ENCODE measurements at regions not wholly inside any gene's neighbourhood (a gene's known extent, or its start where the extent isn't known, plus 50 kb on each side); places are given as distances from the start of the nearest gene placed in this dataset.

- Mint-ChIP-seq H3K4me3 (no peak overlapping the region), H3K36me3 (ENCODE audit: low read depth) (no peaks in the 10 kb centered on the region), H3K4me1 (ENCODE audit: low read depth) (no peaks in the 10 kb centered on the region), H3K27me3 (peaks cover 39% of the 10 kb centered on the region), H3K27ac (no peak overlapping the region), H3K9me3 (no peaks in the 10 kb centered on the region)
- POLR2A ChIA-PET = no interaction called here
- Histone ChIP-seq H3K4me1 (ENCODE audit: insufficient read depth, low read length) (no peaks in the 10 kb centered on the region), H3K27ac (ENCODE audit: low read depth in 1 of 2, low read length in 2 of 2) (no peak overlapping the region), H3K36me3 (ENCODE audit: insufficient read depth, low read length) (no peaks in the 10 kb centered on the region), H3K27me3 (ENCODE audit: control insufficient read depth in 1 of 2, insufficient read depth in 2 of 2, low read length in 2 of 2) (peaks cover 0 to 4% of the 10 kb centered on the region in 2 experiments), H3K4me3 (ENCODE audit: low read length) (no peak overlapping the region), H3K9me3 (ENCODE audit: control insufficient read depth in 1 of 2, insufficient read depth in 1 of 2, low read length in 2 of 2) (peaks cover 0 to 5% of the 10 kb centered on the region in 2 experiments)
- no peak for ATAC-seq (ENCODE audit: poor library complexity)
- DNase-seq = no peak
- CTCF ChIA-PET = no interaction called here
- TF ChIP-seq CTCF (IDR thresholded peaks at IDR 0.05) = no peak
- intact Hi-C loops (cut with DNase I, micrococcal nuclease) = no loop called here
These were observed 203.0 kb downstream of the HIBADH start for GRCh38 chr7:27459731-27460053.

- ChIA-PET POLR2A (no interaction called here), CTCF (no interaction called here)
- H3K4me1 ChIP-seq (ENCODE audit: insufficient read depth, low read length) = no peaks in the 10 kb centered on the region
- no peak overlapping the region for H3K4me3 ChIP-seq (ENCODE audit: low read length)
- H3K27me3 ChIP-seq (ENCODE audit: control insufficient read depth in 1 of 2, insufficient read depth in 2 of 2, low read length in 2 of 2) = peaks cover 0 to 4% of the 10 kb centered on the region in 2 experiments
- no peak for TF ChIP-seq CTCF (IDR thresholded peaks at IDR 0.05)
- H3K36me3 ChIP-seq (ENCODE audit: insufficient read depth, low read length) = no peaks in the 10 kb centered on the region
- peaks cover 0 to 5% of the 10 kb centered on the region in 2 experiments for H3K9me3 ChIP-seq (ENCODE audit: control insufficient read depth in 1 of 2, insufficient read depth in 1 of 2, low read length in 2 of 2)
- ATAC-seq (ENCODE audit: poor library complexity) (no peak), DNase-seq (no peak)
- no peak overlapping the region for H3K27ac ChIP-seq (ENCODE audit: low read depth in 1 of 2, low read length in 2 of 2)
- Mint-ChIP-seq H3K36me3 (ENCODE audit: low read depth) (no peaks in the 10 kb centered on the region), H3K27me3 (peaks cover 39% of the 10 kb centered on the region), H3K9me3 (no peaks in the 10 kb centered on the region), H3K4me1 (ENCODE audit: low read depth) (no peaks in the 10 kb centered on the region), H3K4me3 (no peak overlapping the region), H3K27ac (no peak overlapping the region)
- intact Hi-C loops (cut with DNase I, micrococcal nuclease) = no loop called here
These were observed 200.0 kb downstream of the HIBADH start for GRCh38 chr7:27462575-27463270.

GRCh38 chr7:27464970-27465369, 197.7 kb downstream of the HIBADH start:
- ATAC-seq (ENCODE audit: poor library complexity) = no peak

More at GRCh38 chr7:27464970-27465369, 197.7 kb downstream of the HIBADH start:
- Histone ChIP-seq H3K27me3 (ENCODE audit: control insufficient read depth in 1 of 2, insufficient read depth in 2 of 2, low read length in 2 of 2) (peaks cover 0 to 2% of the 10 kb centered on the region in 2 experiments), H3K27ac (ENCODE audit: low read depth in 1 of 2, low read length in 2 of 2) (no peak overlapping the region), H3K9me3 (ENCODE audit: control insufficient read depth in 1 of 2, insufficient read depth in 1 of 2, low read length in 2 of 2) (no peaks in the 10 kb centered on the region), H3K4me1 (ENCODE audit: insufficient read depth, low read length) (no peaks in the 10 kb centered on the region), H3K4me3 (ENCODE audit: low read length) (no peak overlapping the region), H3K36me3 (ENCODE audit: insufficient read depth, low read length) (no peaks in the 10 kb centered on the region)
- Mint-ChIP-seq H3K4me3 (no peak overlapping the region), H3K9me3 (no peaks in the 10 kb centered on the region), H3K27ac (no peak overlapping the region), H3K27me3 (peaks cover 39% of the 10 kb centered on the region), H3K36me3 (ENCODE audit: low read depth) (no peaks in the 10 kb centered on the region), H3K4me1 (ENCODE audit: low read depth) (no peaks in the 10 kb centered on the region)
- POLR2A ChIA-PET = no interaction called here
- intact Hi-C loops (cut with DNase I, micrococcal nuclease) = no loop called here
- TF ChIP-seq CTCF (IDR thresholded peaks at IDR 0.05) = no peak
- CTCF ChIA-PET = no interaction called here
- no peak for DNase-seq
